GM21390 (cell line): ENCODE measurements at regions not wholly inside any gene's neighbourhood (a gene's known extent, or its start where the extent isn't known, plus 50 kb on each side); places are given as distances from the start of the nearest gene placed in this dataset.

Experiments
- ATAC-seq: cut with Tn5 transposase; IDR thresholded peaks from one replicate; pipeline ENCODE4 v1.9.1; 2021; ENCODE audit not compliant: unreplicated experiment

- ATAC-seq = no peak
Measured at GRCh38 chr18:72100465-72101004, 443.6 kb downstream of the CBLN2 start.

- no peak for ATAC-seq
Measured at GRCh38 chr18:72091369-72091768, 452.8 kb downstream of the CBLN2 start.

DNA sequence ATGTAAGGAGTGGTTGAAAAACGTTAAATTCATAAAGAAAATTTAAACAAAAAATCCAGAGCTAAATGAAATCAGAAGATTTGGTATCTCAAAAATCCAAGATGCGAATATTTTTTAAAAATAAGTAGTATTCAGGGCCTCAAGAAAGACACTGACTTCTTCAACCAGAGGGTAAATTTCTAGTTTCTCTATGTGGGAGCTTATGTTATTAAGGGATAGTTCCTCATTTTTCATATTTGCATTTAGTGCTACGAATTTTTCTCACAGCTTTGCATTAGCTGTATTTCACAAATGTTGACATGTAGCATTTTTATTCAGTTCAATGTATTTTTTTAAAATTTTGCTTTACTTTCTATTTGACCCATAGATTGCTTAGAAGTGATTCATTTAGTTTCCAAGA lies 454.7 kb downstream of the CBLN2 start:
- no peak for ATAC-seq

DNA sequence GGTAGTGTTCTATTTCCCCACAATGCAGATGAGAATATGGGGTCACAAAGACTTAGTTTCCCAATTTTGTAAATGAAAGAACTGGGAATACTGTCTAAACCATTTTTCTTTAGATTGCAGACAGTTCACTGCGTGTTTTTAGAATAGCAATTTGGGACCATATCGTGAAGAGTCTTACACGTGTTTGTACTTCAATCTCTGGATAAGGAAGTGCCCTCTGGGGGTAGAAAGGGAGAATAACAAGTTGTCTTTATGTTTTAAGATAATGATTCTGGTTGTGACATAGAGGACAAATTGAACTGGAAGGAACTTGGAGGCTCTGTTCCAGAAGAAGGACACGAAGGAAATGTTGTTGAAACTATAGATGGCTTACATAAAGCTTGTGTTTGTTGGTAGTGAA lies 457.7 kb downstream of the CBLN2 start:
- no peak for ATAC-seq

- no peak for ATAC-seq
Measured at GRCh38 chr18:72075040-72075439, 469.1 kb downstream of the CBLN2 start.

GRCh38 chr18:72063001-72063400 lies 481.1 kb downstream of the CBLN2 start:
- no peak for ATAC-seq

- no peak for ATAC-seq
Measured at GRCh38 chr18:72058851-72059250, 485.3 kb downstream of the CBLN2 start.

GRCh38 chr18:72056171-72056570 lies 488.0 kb downstream of the CBLN2 start:
- ATAC-seq = no peak

- ATAC-seq = no peak
Measured at GRCh38 chr18:72041313-72042032, 502.7 kb downstream of the CBLN2 start.

DNA sequence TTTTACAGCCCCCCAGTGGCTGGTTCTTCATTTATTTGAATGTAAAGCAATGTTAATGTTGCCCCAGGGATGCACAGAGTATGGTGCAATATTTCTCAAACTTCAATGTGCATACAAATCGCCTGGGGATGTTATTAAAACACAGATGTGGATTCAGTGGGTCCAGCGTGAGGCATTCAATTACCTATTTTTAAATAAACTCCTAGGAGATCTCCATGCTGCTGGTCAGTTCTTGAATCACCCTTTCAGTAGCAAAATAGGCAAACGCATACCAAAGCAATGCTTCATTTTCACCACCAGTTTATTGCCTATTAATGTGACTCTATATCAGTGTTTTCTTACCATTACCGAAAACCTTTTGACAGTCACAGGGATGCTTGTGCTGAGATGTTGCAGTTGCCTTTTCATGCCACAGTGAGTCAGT lies 530.7 kb downstream of the CBLN2 start:
- no peak for ATAC-seq

- no peak for ATAC-seq
Measured at GRCh38 chr18:71998547-71999097, 545.5 kb downstream of the CBLN2 start.

DNA sequence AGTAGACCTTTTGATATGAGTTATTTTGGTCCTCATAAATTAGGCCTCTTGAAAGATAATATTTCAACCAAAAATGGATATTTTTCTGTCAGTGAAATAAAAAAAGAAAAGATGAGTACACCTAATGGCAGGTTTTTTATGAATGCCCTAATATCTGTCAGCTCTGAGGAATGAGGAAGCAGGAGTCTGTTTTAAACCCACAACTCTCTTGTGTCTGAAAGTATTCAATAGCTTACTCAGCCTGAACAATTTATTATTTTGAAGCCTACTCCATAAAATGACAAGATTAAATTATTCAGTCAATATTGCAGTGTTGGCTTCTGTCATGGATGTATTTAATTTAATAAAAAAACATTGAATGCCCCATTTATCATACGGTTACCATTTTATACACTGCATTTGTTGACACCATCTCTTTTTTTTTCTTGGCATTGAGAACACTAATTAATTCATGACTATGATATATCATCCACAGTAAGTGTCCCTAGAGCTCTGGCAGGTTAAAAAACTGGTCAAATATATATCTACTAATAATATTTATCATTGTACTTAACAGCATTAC lies 548.2 kb downstream of the CBLN2 start:
- no peak for ATAC-seq

DNA sequence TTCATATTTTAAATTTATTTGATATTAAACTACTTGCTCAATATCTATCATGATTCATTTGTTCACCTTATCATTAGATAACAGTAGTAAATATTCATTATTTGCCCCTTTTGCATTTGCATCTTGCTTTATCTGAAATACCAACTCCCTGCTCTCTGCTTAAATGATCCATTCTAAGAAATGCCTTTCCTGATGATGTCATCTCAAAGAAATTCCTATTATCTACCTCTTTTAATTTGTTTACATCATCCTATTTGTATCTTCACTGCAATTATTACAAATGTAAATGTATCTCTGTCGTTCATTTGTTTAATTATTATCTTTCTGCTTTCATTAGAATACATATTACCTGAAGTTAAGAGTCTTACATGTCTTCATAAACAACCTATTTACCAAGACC lies 549.9 kb downstream of the CBLN2 start:
- ATAC-seq = no peak

- no peak for ATAC-seq
Measured at GRCh38 chr18:71989616-71990015, 554.5 kb downstream of the CBLN2 start.

GRCh38 chr18:71986351-71987050 lies 557.6 kb downstream of the CBLN2 start:
- no peak for ATAC-seq

DNA sequence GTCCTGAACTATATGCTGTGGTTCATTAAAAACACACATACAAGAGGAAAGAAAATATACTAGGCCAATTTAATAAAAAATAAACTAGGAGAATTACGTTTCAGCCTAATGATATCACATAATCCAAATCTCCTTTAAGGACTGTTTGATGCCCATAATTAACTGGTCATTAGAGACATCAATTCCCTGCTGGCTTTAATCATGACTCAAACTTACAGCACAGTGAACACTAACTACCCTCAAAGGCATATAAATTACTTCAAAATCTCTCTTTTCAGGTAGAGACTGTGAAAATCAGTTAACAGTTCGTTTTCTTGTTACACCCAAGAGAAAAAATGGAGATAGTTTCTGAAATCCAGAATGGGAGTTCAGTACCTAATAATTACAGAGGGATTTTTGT lies 567.4 kb downstream of the CBLN2 start:
- no peak for ATAC-seq

DNA sequence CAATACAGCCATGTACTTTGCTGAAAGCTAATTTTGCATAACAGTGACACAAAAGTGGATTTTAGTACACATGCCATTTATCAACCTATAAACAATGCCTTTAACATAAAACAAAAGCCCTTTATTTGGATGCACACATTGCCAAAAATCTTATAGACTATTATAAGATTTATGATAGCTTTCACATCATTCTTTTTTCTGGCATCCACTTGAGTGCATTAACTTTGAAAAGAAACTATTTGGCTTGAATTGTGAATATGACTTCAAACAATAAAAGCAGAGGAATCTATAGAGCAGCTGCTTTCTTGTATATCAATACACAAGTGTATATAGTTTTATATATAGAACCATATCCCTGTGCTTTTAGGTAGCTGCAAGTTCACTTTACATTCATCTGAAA lies 577.4 kb downstream of the CBLN2 start:
- no peak for ATAC-seq

DNA sequence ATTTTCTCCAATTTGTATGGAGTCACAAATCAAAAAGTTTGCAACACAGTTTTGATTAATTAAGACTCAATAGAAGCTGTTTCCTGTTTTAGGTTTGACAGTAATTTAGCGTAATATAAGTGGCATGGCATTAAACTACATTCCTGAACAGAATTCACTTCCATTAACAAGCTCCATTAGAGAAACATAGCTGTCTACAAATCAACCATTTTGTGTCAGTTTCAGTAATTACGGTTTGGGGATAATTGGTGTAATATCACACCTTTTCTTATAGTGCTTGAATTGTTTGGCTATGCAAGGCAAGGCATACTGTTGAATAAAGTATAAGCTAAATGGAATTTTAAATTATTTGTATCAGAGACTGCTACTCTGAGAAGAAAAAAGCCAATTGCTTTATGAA lies 585.5 kb downstream of the CBLN2 start:
- no peak for ATAC-seq

- no peak for ATAC-seq
Measured at GRCh38 chr18:71951001-71951400, 593.1 kb downstream of the CBLN2 start.

DNA sequence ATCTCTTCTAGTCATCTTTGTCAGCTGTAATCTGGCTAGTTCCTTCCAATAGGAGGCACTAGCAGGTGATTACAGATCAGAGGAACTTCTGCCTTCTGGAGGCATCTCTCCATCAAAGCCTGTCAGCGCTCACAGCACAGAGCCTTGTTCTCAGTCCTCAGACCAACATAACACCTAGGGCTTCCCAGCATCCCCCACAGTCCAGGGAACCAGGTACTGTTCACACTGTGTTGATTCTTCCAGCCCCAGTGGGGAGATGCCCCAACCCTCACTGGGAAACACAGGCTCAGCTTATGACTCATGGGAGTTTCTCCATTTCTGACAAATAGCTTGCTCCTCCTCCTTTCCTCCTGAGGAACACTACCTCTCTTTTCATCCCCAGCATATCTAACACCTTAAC lies 601.7 kb downstream of the CBLN2 start:
- no peak for ATAC-seq

- ATAC-seq = no peak
Measured at GRCh38 chr18:71939483-71939882, 604.7 kb downstream of the CBLN2 start.

- no peak for ATAC-seq
Measured at GRCh38 chr18:71936744-71937143, 607.4 kb downstream of the CBLN2 start.
